H9 (cell line): ENCODE measurements at regions not wholly inside any gene's neighbourhood (a gene's known extent, or its start where the extent isn't known, plus 50 kb on each side); places are given as distances from the start of the nearest gene placed in this dataset.

ENCODE experiments used
- DNase-seq: peaks from one replicate; pipeline ENCODE4 v3.0.0-alpha.2; 2017
- H2AFZ ChIP-seq: one replicate; pipeline ENCODE4 v1.6.1; 2013; ENCODE audit warnings: mild to moderate bottlenecking, low read length, control low read depth, moderate library complexity
- H2AK5ac ChIP-seq: 2 replicates; pipeline ENCODE4 v1.6.1; 2013; ENCODE audit warnings: low read length, control low read depth, mixed read lengths; ENCODE audit not compliant: insufficient read length
- H2BK120ac ChIP-seq: one replicate; pipeline ENCODE4 v1.6.1; 2013; ENCODE audit warnings: low read depth, mild to moderate bottlenecking, low read length, control low read depth, inconsistent platforms; ENCODE audit not compliant: poor library complexity, severe bottlenecking
- H2BK12ac ChIP-seq: 2 replicates; pipeline ENCODE4 v1.6.1; 2013; ENCODE audit warnings: low read length, control low read depth, mixed read lengths, low read depth; ENCODE audit not compliant: insufficient read length
- H2BK15ac ChIP-seq: 2 replicates; pipeline ENCODE4 v1.6.1; 2013; ENCODE audit warnings: low read depth, low read length, control low read depth
- H2BK20ac ChIP-seq: one replicate; pipeline ENCODE4 v1.6.1; 2013; ENCODE audit warnings: low read depth, mild to moderate bottlenecking, low read length, control low read depth, inconsistent platforms; ENCODE audit not compliant: poor library complexity, severe bottlenecking
- H2BK5ac ChIP-seq: 2 replicates; pipeline ENCODE4 v1.6.1; 2013; ENCODE audit warnings: low read length, control low read depth, mixed read lengths; ENCODE audit not compliant: insufficient read length
- H3K14ac ChIP-seq: 2 replicates; pipeline ENCODE4 v1.6.1; 2013; ENCODE audit warnings: low read length, control low read depth; ENCODE audit not compliant: insufficient read depth
- H3K18ac ChIP-seq: 2 replicates; pipeline ENCODE4 v1.6.1; 2013; ENCODE audit warnings: low read depth, mild to moderate bottlenecking, mixed read lengths, low read length, control low read depth; ENCODE audit not compliant: insufficient read length
- H3K23ac ChIP-seq: 2 replicates; pipeline ENCODE4 v1.6.1; 2013; ENCODE audit warnings: low read length, control low read depth, mixed read lengths, low read depth; ENCODE audit not compliant: insufficient read length
- H3K23me2 ChIP-seq: 2 replicates; pipeline ENCODE4 v1.6.1; 2013; ENCODE audit warnings: low read depth, mild to moderate bottlenecking, mixed read lengths, low read length, control low read depth; ENCODE audit not compliant: insufficient read length, poor library complexity, severe bottlenecking
- H3K27ac ChIP-seq: 2 replicates; pipeline ENCODE4 v1.5.1; 2013; ENCODE audit warnings: low read length, control low read depth, mixed read lengths, low read depth; ENCODE audit not compliant: insufficient read length
- H3K27me3 ChIP-seq: 2 replicates; pipeline ENCODE4 v1.6.1; 2013; ENCODE audit warnings: low read length, control low read depth, inconsistent platforms; ENCODE audit not compliant: insufficient read depth
- H3K4ac ChIP-seq: 2 replicates; pipeline ENCODE4 v1.6.1; 2013; ENCODE audit warnings: low read depth, mild to moderate bottlenecking, control low read depth, inconsistent platforms, low read length, moderate library complexity
- H3K4me1 ChIP-seq: 2 replicates; pipeline ENCODE4 v1.6.1; 2013; ENCODE audit warnings: low read length, control low read depth, inconsistent platforms; ENCODE audit not compliant: insufficient read depth
- H3K4me2 ChIP-seq: 2 replicates; pipeline ENCODE4 v1.6.1; 2013; ENCODE audit warnings: low read length, control low read depth, mixed read lengths; ENCODE audit not compliant: insufficient read length, insufficient read depth
- H3K56ac ChIP-seq: 2 replicates; pipeline ENCODE4 v1.6.1; 2013; ENCODE audit warnings: low read depth, mild to moderate bottlenecking, mixed read lengths, low read length, control low read depth; ENCODE audit not compliant: insufficient read length
- H3K79me1 ChIP-seq: 2 replicates; pipeline ENCODE4 v1.6.1; 2013; ENCODE audit warnings: low read depth, mild to moderate bottlenecking, moderate library complexity, low read length, control low read depth, inconsistent platforms; ENCODE audit not compliant: insufficient read depth, poor library complexity, severe bottlenecking
- H3K79me2 ChIP-seq: 2 replicates; pipeline ENCODE4 v1.6.1; 2013; ENCODE audit warnings: low read length, control low read depth, inconsistent platforms; ENCODE audit not compliant: insufficient read depth
- H3K9ac ChIP-seq: 2 replicates; pipeline ENCODE4 v1.6.1; 2013; ENCODE audit warnings: low read length, control low read depth, mixed read lengths; ENCODE audit not compliant: insufficient read length; ENCODE audit errors: extremely low read depth
- H3K9me3 ChIP-seq: one replicate; pipeline ENCODE4 v1.6.1; 2013; ENCODE audit warnings: low read depth, low read length, inconsistent platforms; ENCODE audit not compliant: control insufficient read depth
- H3T11ph ChIP-seq: one replicate; pipeline ENCODE4 v1.6.1; 2013; ENCODE audit warnings: mild to moderate bottlenecking, low read length, control low read depth, inconsistent platforms
- H4K20me1 ChIP-seq: one replicate; pipeline ENCODE4 v1.6.1; 2013; ENCODE audit not compliant: control insufficient read depth, insufficient read length, insufficient read depth
- H4K5ac ChIP-seq: 2 replicates; pipeline ENCODE4 v1.6.1; 2013; ENCODE audit warnings: low read depth, mild to moderate bottlenecking, mixed read lengths, low read length, control low read depth; ENCODE audit not compliant: insufficient read length
- H4K8ac ChIP-seq: replicated peaks from 2 replicates; pipeline ENCODE4 v1.6.1; 2013; ENCODE audit warnings: low read length, control low read depth, mixed read lengths, low read depth; ENCODE audit not compliant: insufficient read length
- H4K91ac ChIP-seq: 2 replicates; pipeline ENCODE4 v1.6.1; 2013; ENCODE audit warnings: low read depth, mild to moderate bottlenecking, moderate library complexity, mixed read lengths, low read length, control low read depth; ENCODE audit not compliant: insufficient read length
- H3K27ac Mint-ChIP-seq, 3 experiments: 2 replicates in 2 of 3; 3 replicates in 1 of 3; pipeline ENCODE4 v1.8.0; 2020 to 2021; ENCODE audit warnings: mixed read lengths in 3 of 3, mild to moderate bottlenecking in 1 of 3, moderate library complexity in 1 of 3
- H3K27me3 Mint-ChIP-seq: 2 replicates; pipeline ENCODE4 v1.8.0; 2021; ENCODE audit warnings: low read depth, mild to moderate bottlenecking, moderate library complexity, mixed read lengths
- H3K36me3 Mint-ChIP-seq, 3 experiments: 2 replicates in 2 of 3; 3 replicates in 1 of 3; pipeline ENCODE4 v1.8.0; 2020 to 2021; ENCODE audit warnings: low read depth in 3 of 3, mixed read lengths in 3 of 3; ENCODE audit not compliant: insufficient read depth in 1 of 3
- H3K4me1 Mint-ChIP-seq, 2 experiments: 2 replicates each; pipeline ENCODE4 v1.8.0; 2020; ENCODE audit warnings: mixed read lengths in 2 of 2
- H3K4me3 Mint-ChIP-seq, 2 experiments: 2 replicates in 1 of 2; 3 replicates in 1 of 2; pipeline ENCODE4 v1.8.0; 2020 to 2021; ENCODE audit warnings: mild to moderate bottlenecking in 2 of 2, mixed read lengths in 2 of 2, moderate library complexity in 1 of 2
- H3K9me3 Mint-ChIP-seq, 2 experiments: 2 replicates in 1 of 2; 3 replicates in 1 of 2; pipeline ENCODE4 v1.8.0; 2020; ENCODE audit warnings: mild to moderate bottlenecking in 2 of 2, mixed read lengths in 2 of 2, moderate library complexity in 1 of 2
- CTCF ChIP-seq: fragments of 200-600 bp; sonication (generic); conservative IDR thresholded peaks from 3 replicates; pipeline ENCODE4 v1.8.0; 2021; ENCODE audit warnings: antibody characterized with exemption, mild to moderate bottlenecking
- WGBS: extraction: QIAGEN DNeasy Blood & Tissue Kit; methylation state at CpG from one replicate; pipeline ENCODE4 v1.1.7; 2013; ENCODE audit warnings: missing lambda C conversion rate, low lambda C conversion rate, mixed read lengths; ENCODE audit not compliant: insufficient read length; ENCODE audit errors: extremely low coverage; 5-methylcytosine and 5-hydroxymethylcytosine counted together

DNA sequence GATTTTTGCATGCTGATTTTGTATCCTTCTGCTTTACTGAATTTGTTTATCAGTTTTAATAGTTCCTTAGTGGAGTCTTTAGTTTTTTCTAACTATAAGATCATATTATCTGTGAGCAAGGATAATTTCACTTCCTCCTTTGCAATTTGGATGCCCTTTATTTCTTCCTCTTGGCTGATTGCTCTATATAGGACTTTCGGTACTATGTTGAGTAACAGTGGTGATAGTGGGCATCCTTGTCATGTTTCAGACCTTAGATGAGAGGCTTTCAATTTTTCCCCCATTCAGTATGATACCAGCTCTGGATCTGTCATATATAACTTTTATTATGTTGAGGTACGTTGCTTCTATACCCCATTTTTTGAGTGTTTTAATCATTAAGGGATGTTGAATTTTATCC lies 224.5 kb upstream of the CNTNAP4 start:
- no peak overlapping the region for H2BK12ac ChIP-seq
- H3K14ac ChIP-seq: no peak overlapping the region
- H3K18ac ChIP-seq: no peak overlapping the region
- WGBS: no CpG with 5 or more reads among the region's 2 CpGs
- no peak overlapping the region for H4K8ac ChIP-seq
- no peak overlapping the region for H3K4me3 Mint-ChIP-seq
- no peak overlapping the region for H3K27ac ChIP-seq
- no peak for DNase-seq
- H3K36me3 Mint-ChIP-seq: no peaks in the 10 kb centered on the region
- no peak for TF ChIP-seq CTCF
- H3K9me3 ChIP-seq: no peaks in the 10 kb centered on the region
- no peak overlapping the region for H2BK15ac ChIP-seq
- no peak overlapping the region for H4K91ac ChIP-seq
- peaks cover 5 to 6% of the 10 kb centered on the region in 2 experiments; a peak in 3 of 5 replicates for H3K9me3 Mint-ChIP-seq
- H4K20me1 ChIP-seq: no peaks in the 10 kb centered on the region
- H3K23me2 ChIP-seq: no peaks in the 10 kb centered on the region
- no peaks in the 10 kb centered on the region for H3K27me3 Mint-ChIP-seq
- no peak overlapping the region for H3K4me2 ChIP-seq
- no peak overlapping the region for H3K4ac ChIP-seq
- H2BK20ac ChIP-seq: no peak overlapping the region
- no peaks in the 10 kb centered on the region for H3K4me1 ChIP-seq
- H3K9ac ChIP-seq: no peak overlapping the region
- H2AK5ac ChIP-seq: no peak overlapping the region
- H3K23ac ChIP-seq: no peak overlapping the region
- no peak overlapping the region for H2BK5ac ChIP-seq
- H3K27me3 ChIP-seq: no peaks in the 10 kb centered on the region
- no peaks in the 10 kb centered on the region for H3K4me1 Mint-ChIP-seq
- H2AFZ ChIP-seq: no peak overlapping the region
- H3K79me2 ChIP-seq: no peaks in the 10 kb centered on the region
- no peak overlapping the region for H3K27ac Mint-ChIP-seq
- H3K79me1 ChIP-seq: no peaks in the 10 kb centered on the region
- no peak overlapping the region for H3T11ph ChIP-seq
- H2BK120ac ChIP-seq: no peak overlapping the region
- H3K56ac ChIP-seq: no peak overlapping the region
- H4K5ac ChIP-seq: no peak overlapping the region
